Gastroesophageal sphincter (tissue), 4 donors: ENCODE measurements at regions not wholly inside any gene's neighbourhood (a gene's known extent, or its start where the extent isn't known, plus 50 kb on each side); places are given as distances from the start of the nearest gene placed in this dataset.

ENCODE experiments used
- ATAC-seq: fragments of 150-250 bp; one replicate; pipeline ENCODE4 v1.9.1; 2016; ENCODE audit warnings: mild to moderate bottlenecking, moderate library complexity
- H3K27ac ChIP-seq, 4 donors: fragments of 200-600 bp; sonication (generic) in 3 of 4; 1 replicate in 3 of 4; 2 replicates in 1 of 4; pipeline ENCODE4 v1.5.1; 2016 to 2019
- H3K27me3 ChIP-seq: fragments of 200-600 bp; sonication (generic); one replicate; pipeline ENCODE4 v1.5.1; 2019
- H3K36me3 ChIP-seq, 2 donors: fragments of 200-600 bp; sonication (generic); one replicate each; pipeline ENCODE4 v1.5.1; 2019; ENCODE audit warnings: control low read depth in 1 of 2
- H3K4me1 ChIP-seq, 3 donors: fragments of 200-600 bp; sonication (generic); 1 replicate in 2 of 3; 2 replicates in 1 of 3; pipeline ENCODE4 v1.5.1; 2016 to 2019; ENCODE audit warnings: control low read depth in 2 of 3
- H3K4me3 ChIP-seq, 2 donors: fragments of 200-600 bp; sonication (generic); one replicate each; pipeline ENCODE4 v1.5.1; 2019; ENCODE audit warnings: mild to moderate bottlenecking in 1 of 2, moderate library complexity in 1 of 2
- H3K9me3 ChIP-seq, 3 donors: fragments of 200-600 bp; sonication (generic); one replicate each; pipeline ENCODE4 v1.5.1; 2017 to 2019; ENCODE audit warnings: control low read depth in 2 of 3
- CTCF ChIP-seq, 4 experiments: fragments of 200-600 bp in 2 of 4; fragments of 450-650 bp in 2 of 4; sonication (generic) in 1 of 4; IDR thresholded peaks; one replicate each; pipeline ENCODE4 v1.5.1; 2017 to 2019; ENCODE audit warnings: antibody characterized with exemption in 4 of 4, mild to moderate bottlenecking in 2 of 4, moderate library complexity in 2 of 4
- EP300 ChIP-seq: sonication (generic); formaldehyde crosslinking; IDR thresholded peaks from one replicate; pipeline ENCODE4 v1.6.1; 2017; ENCODE audit warnings: antibody characterized with exemption, mild to moderate bottlenecking
- POLR2A ChIP-seq, 2 donors: fragments of 450-650 bp; IDR thresholded peaks; one replicate each; pipeline ENCODE4 v1.6.1; 2017; ENCODE audit warnings: antibody characterized with exemption in 2 of 2, mild to moderate bottlenecking in 2 of 2, moderate library complexity in 1 of 2
- POLR2AphosphoS5 ChIP-seq: sonication (generic); formaldehyde crosslinking; IDR thresholded peaks from one replicate; pipeline ENCODE4 v1.6.1; 2017; ENCODE audit warnings: antibody characterized with exemption
- WGBS, 2 donors: methylation state at CpG; one replicate each; pipeline ENCODE4 v1.1.5; 2018; ENCODE audit warnings: low coverage in 1 of 2; 5-methylcytosine and 5-hydroxymethylcytosine counted together

DNA sequence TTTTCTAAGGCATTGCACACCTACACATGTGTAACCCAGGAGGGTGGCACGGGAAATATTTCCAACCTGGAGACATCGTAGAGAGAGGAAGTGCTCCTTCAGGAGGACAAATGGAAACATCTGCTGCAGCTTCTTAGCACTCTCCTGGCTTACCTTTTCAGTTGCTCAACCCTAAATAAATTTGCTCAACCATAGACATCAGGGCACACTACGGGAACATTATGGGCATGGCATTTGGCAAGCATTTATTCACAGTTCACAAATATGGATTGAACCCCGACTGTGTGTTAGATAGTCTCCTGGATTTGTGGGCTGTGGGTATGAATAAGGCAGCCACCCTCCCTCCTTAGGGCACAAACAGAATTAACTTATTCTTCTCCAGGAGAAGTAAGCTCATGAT is 118.7 kb downstream of the SOX4 start:
- Histone ChIP-seq H3K36me3 (no peaks in the 10 kb centered on the region), H3K27ac (no peak overlapping the region), H3K4me1 (peaks cover 0 to 28% (median 0%) of the 10 kb centered on the region in 3 donors), H3K27me3 (no peaks in the 10 kb centered on the region), H3K4me3 (no peak overlapping the region), H3K9me3 (no peaks in the 10 kb centered on the region)
- ATAC-seq, result no peak
- TF ChIP-seq CTCF (IDR thresholded peaks at IDR 0.05) (no peak), POLR2AphosphoS5 (no peak), EP300 (no peak), POLR2A (IDR thresholded peaks at IDR 0.05) (no peak)
- WGBS, 2 donors, result 60 to 88% methylated on average over 1 to 3 of the region's 4 CpGs

DNA sequence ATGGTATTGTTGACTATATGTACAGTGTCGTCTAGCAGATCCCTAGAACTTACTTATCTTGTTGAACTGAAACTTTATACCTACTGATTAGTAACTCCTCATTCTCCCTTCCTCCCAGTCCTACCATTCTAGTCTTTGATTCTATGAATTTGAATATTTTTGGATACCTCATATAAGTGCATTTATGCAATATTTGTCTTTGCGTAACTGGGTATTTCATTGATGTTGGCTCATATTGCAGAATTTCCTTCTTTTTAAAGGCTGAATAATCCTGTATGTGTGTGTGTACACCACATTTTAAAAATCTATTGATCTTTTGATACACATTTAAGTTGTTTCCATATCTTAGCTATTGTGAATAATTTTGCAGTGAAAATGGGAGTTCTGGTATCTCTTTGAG is 119.9 kb downstream of the SOX4 start:
- Histone ChIP-seq H3K4me3 (no peak overlapping the region), H3K27ac (no peak overlapping the region), H3K9me3 (no peaks in the 10 kb centered on the region), H3K27me3 (no peaks in the 10 kb centered on the region), H3K4me1 (peaks cover 0 to 19% (median 0%) of the 10 kb centered on the region in 3 donors), H3K36me3 (no peaks in the 10 kb centered on the region)
- no peak for ATAC-seq
- no peak for TF ChIP-seq POLR2A (IDR thresholded peaks at IDR 0.05)
- 92 to 98% methylated on average over 2 of the region's 2 CpGs for WGBS, 2 donors

- Histone ChIP-seq H3K27ac (no peak overlapping the region), H3K36me3 (no peaks in the 10 kb centered on the region), H3K27me3 (no peaks in the 10 kb centered on the region), H3K4me3 (no peak overlapping the region), H3K9me3 (peaks cover 0 to 10% (median 0%) of the 10 kb centered on the region in 3 donors), H3K4me1 (peaks cover 0 to 16% (median 0%) of the 10 kb centered on the region in 3 donors)
- TF ChIP-seq POLR2A (IDR thresholded peaks at IDR 0.05) (no peak), CTCF (IDR thresholded peaks at IDR 0.05) (no peak), POLR2AphosphoS5 (no peak), EP300 (no peak)
- WGBS, 2 donors, result 87 to 100% methylated on average over 3 to 5 of the region's 5 CpGs
- no peak for ATAC-seq
Measured at GRCh38 chr6:21715180-21715579, 121.6 kb downstream of the SOX4 start.

GRCh38 chr6:21722510-21722909 is 129.0 kb downstream of the SOX4 start:
- no peak for TF ChIP-seq POLR2AphosphoS5
- no peak for TF ChIP-seq CTCF (IDR thresholded peaks at IDR 0.05)
- no peak for TF ChIP-seq EP300
- TF ChIP-seq POLR2A (IDR thresholded peaks at IDR 0.05), result no peak
- Histone ChIP-seq H3K4me3 (no peak overlapping the region), H3K4me1 (peaks cover 0 to 4% (median 0%) of the 10 kb centered on the region in 3 donors), H3K9me3 (peaks cover 0 to 10% (median 0%) of the 10 kb centered on the region in 3 donors), H3K27me3 (no peaks in the 10 kb centered on the region), H3K36me3 (no peaks in the 10 kb centered on the region), H3K27ac (no peak overlapping the region)
- WGBS, 2 donors, result 58 to 63% methylated on average over 5 to 6 of the region's 12 CpGs
- no peak for ATAC-seq

DNA sequence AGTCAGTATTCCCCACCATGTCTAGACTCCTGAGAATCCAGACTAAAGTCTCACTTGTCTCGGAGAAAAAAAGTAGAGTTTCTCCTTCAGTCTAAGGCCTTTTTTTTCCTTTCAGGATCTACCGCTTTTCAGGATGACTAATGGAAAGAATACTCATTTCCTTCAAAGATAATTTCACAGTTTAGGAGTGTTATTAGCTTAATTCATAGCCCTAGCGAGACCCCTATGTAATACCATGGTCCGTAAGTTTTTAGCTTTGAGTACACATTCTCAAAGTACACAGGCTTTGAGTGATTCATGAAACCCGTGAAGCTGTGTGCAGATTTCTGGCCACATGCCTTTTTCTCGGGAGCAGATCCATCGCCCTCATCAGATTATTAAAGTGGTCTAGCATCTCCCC is 133.1 kb downstream of the SOX4 start:
- no peaks in the 10 kb centered on the region for H3K9me3 ChIP-seq
- no peak overlapping the region for H3K4me3 ChIP-seq
- H3K27ac ChIP-seq, result no peak overlapping the region
- no peak for ATAC-seq
- H3K27me3 ChIP-seq, result no peaks in the 10 kb centered on the region
- peaks cover 0 to 22% (median 0%) of the 10 kb centered on the region in 3 donors for H3K4me1 ChIP-seq
- TF ChIP-seq POLR2AphosphoS5, result no peak
- TF ChIP-seq POLR2A (IDR thresholded peaks at IDR 0.05), result no peak
- no peak for TF ChIP-seq EP300
- TF ChIP-seq CTCF (IDR thresholded peaks at IDR 0.05), result no peak
- 49 to 73% methylated on average over 7 of the region's 7 CpGs for WGBS, 2 donors
- no peaks in the 10 kb centered on the region for H3K36me3 ChIP-seq
